Stomach (tissue), 4 donors: ENCODE measurements at regions not wholly inside any gene's neighbourhood (a gene's known extent, or its start where the extent isn't known, plus 50 kb on each side); places are given as distances from the start of the nearest gene placed in this dataset.

Experiments
- EP300 ChIP-seq: sonication (generic); formaldehyde crosslinking; IDR thresholded peaks from one replicate; pipeline ENCODE4 v1.6.1; 2017; ENCODE audit warnings: antibody characterized with exemption
- POLR2AphosphoS5 ChIP-seq, 3 donors: sonication (generic); formaldehyde crosslinking; IDR thresholded peaks; one replicate each; pipeline ENCODE4 v1.6.1; 2016; ENCODE audit warnings: antibody characterized with exemption in 3 of 3
- TF ChIP-seq, protein P1 (sequence below), 7 experiments: fragments of 450-650 bp in 4 of 7; fragments of 200-600 bp in 3 of 7; sonication (generic) in 3 of 7; IDR thresholded peaks; one replicate each; pipeline ENCODE4 v1.5.1; 2016 to 2019; ENCODE audit warnings: antibody characterized with exemption in 7 of 7, control low read depth in 2 of 7, mild to moderate bottlenecking in 1 of 7

- TF ChIP-seq POLR2AphosphoS5 (IDR thresholded peaks at IDR 0.05) (no peak), EP300 (no peak)
- TF ChIP-seq, protein P1, sequence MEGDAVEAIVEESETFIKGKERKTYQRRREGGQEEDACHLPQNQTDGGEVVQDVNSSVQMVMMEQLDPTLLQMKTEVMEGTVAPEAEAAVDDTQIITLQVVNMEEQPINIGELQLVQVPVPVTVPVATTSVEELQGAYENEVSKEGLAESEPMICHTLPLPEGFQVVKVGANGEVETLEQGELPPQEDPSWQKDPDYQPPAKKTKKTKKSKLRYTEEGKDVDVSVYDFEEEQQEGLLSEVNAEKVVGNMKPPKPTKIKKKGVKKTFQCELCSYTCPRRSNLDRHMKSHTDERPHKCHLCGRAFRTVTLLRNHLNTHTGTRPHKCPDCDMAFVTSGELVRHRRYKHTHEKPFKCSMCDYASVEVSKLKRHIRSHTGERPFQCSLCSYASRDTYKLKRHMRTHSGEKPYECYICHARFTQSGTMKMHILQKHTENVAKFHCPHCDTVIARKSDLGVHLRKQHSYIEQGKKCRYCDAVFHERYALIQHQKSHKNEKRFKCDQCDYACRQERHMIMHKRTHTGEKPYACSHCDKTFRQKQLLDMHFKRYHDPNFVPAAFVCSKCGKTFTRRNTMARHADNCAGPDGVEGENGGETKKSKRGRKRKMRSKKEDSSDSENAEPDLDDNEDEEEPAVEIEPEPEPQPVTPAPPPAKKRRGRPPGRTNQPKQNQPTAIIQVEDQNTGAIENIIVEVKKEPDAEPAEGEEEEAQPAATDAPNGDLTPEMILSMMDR (IDR thresholded peaks at IDR 0.05): no peak
Measured at GRCh38 chr14:89534902-89535685, 118.1 kb upstream of the FOXN3 start.
